HL-60 (cell line): ENCODE measurements at regions not wholly inside any gene's neighbourhood (a gene's known extent, or its start where the extent isn't known, plus 50 kb on each side); places are given as distances from the start of the nearest gene placed in this dataset.

Source experiments
- DNase-seq, 2 experiments: peaks; one replicate each; pipeline ENCODE4 v3.0.0-alpha.2; 2010 to 2020; ENCODE audit warnings: low read depth in 1 of 2, low spot score in 1 of 2
- H3K27ac ChIP-seq: fragments of 250-450 bp; sonication (Bioruptor Pico); replicated peaks from 2 replicates; pipeline ENCODE4 v1.5.1; 2020; ENCODE audit warnings: mild to moderate bottlenecking, moderate library complexity
- H3K27me3 ChIP-seq: fragments of 250-450 bp; sonication (Bioruptor Pico); 2 replicates; pipeline ENCODE4 v1.5.1; 2021; ENCODE audit warnings: mild to moderate bottlenecking, moderate library complexity; ENCODE audit not compliant: insufficient read depth, poor library complexity, severe bottlenecking
- H3K4me3 ChIP-seq: replicated peaks from 2 replicates; pipeline ENCODE4 v1.5.1; 2011; ENCODE audit warnings: mild to moderate bottlenecking, control low read depth, low read length; ENCODE audit not compliant: insufficient read depth
- GABPA ChIP-seq: IDR thresholded peaks from 2 replicates; pipeline ENCODE4 v1.6.1; 2012; ENCODE audit warnings: low read depth
- POLR2AphosphoS5 ChIP-seq: IDR thresholded peaks from 2 replicates; pipeline ENCODE4 v1.6.1; 2012; ENCODE audit warnings: low read depth
- SPI1 ChIP-seq: IDR thresholded peaks from 2 replicates; pipeline ENCODE4 v1.6.1; 2012; ENCODE audit warnings: low read depth, mild to moderate bottlenecking, borderline replicate concordance
- TF ChIP-seq, protein P1 (sequence below): IDR thresholded peaks from 2 replicates; pipeline ENCODE4 v1.6.1; 2012; ENCODE audit warnings: low read depth; ENCODE audit not compliant: insufficient replicate concordance
- TF ChIP-seq, protein P2 (sequence below): IDR thresholded peaks from one replicate; pipeline ENCODE4 v1.5.1; 2011; ENCODE audit warnings: low read length, control low read depth, inconsistent platforms; ENCODE audit not compliant: insufficient read depth

DNA sequence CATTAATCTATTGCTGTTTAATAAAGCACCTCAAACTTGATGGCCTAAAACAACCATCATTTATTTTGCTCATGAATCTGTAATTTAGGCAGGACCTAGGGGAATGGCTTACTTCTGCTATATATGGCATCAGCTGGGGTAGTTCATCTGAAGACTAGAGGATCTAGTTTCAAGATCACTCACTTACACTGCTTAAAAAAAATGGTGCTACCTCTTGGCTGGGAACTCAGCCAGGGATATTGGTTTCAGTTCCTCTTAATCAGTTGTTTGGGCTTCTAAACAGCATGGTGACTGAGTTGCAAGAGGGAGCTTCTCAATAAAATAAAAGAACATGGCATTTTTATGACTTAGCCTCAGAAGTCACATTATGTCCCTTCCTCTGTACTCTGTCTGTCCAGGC, 142.0 kb downstream of the FAM114A2 start:
- H3K4me3 ChIP-seq, result no peak overlapping the region
- TF ChIP-seq SPI1 (no peak; the same call in 1 of the 2 replicates), GABPA (no peak), POLR2AphosphoS5 (no peak)
- TF ChIP-seq, protein P1, sequence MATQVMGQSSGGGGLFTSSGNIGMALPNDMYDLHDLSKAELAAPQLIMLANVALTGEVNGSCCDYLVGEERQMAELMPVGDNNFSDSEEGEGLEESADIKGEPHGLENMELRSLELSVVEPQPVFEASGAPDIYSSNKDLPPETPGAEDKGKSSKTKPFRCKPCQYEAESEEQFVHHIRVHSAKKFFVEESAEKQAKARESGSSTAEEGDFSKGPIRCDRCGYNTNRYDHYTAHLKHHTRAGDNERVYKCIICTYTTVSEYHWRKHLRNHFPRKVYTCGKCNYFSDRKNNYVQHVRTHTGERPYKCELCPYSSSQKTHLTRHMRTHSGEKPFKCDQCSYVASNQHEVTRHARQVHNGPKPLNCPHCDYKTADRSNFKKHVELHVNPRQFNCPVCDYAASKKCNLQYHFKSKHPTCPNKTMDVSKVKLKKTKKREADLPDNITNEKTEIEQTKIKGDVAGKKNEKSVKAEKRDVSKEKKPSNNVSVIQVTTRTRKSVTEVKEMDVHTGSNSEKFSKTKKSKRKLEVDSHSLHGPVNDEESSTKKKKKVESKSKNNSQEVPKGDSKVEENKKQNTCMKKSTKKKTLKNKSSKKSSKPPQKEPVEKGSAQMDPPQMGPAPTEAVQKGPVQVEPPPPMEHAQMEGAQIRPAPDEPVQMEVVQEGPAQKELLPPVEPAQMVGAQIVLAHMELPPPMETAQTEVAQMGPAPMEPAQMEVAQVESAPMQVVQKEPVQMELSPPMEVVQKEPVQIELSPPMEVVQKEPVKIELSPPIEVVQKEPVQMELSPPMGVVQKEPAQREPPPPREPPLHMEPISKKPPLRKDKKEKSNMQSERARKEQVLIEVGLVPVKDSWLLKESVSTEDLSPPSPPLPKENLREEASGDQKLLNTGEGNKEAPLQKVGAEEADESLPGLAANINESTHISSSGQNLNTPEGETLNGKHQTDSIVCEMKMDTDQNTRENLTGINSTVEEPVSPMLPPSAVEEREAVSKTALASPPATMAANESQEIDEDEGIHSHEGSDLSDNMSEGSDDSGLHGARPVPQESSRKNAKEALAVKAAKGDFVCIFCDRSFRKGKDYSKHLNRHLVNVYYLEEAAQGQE, result no peak
- TF ChIP-seq, protein P2, sequence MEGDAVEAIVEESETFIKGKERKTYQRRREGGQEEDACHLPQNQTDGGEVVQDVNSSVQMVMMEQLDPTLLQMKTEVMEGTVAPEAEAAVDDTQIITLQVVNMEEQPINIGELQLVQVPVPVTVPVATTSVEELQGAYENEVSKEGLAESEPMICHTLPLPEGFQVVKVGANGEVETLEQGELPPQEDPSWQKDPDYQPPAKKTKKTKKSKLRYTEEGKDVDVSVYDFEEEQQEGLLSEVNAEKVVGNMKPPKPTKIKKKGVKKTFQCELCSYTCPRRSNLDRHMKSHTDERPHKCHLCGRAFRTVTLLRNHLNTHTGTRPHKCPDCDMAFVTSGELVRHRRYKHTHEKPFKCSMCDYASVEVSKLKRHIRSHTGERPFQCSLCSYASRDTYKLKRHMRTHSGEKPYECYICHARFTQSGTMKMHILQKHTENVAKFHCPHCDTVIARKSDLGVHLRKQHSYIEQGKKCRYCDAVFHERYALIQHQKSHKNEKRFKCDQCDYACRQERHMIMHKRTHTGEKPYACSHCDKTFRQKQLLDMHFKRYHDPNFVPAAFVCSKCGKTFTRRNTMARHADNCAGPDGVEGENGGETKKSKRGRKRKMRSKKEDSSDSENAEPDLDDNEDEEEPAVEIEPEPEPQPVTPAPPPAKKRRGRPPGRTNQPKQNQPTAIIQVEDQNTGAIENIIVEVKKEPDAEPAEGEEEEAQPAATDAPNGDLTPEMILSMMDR, result no peak
- H3K27me3 ChIP-seq, result peaks cover 2% of the 10 kb centered on the region
- DNase-seq, result peak in 1 of 2 experiments; percentile 4
- no peak overlapping the region for H3K27ac ChIP-seq

DNA sequence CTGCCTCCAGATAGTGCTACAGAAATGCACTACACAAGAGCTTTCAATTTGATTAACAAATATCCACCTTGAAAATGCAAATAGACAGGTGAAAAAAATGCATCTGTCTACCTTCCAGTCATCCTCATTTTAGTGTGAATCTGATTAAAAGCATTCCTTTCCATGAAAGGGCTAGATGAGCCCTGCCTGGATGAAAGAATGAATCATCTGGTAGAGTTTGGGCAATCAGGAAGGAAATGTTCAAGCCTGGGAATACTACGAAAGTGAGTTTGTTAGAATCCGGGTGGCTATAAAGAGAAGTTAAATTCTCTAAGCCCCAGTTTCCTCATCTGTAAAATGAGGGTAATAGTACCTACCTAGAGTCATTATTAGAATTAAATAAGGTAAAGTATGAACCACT, 142.6 kb downstream of the FAM114A2 start:
- no peak for DNase-seq
- Histone ChIP-seq H3K27me3 (peaks cover 2% of the 10 kb centered on the region), H3K27ac (no peak overlapping the region), H3K4me3 (no peak overlapping the region)
- TF ChIP-seq POLR2AphosphoS5, result no peak
- TF ChIP-seq, protein P1, result no peak
- TF ChIP-seq, protein P2, result no peak
- TF ChIP-seq GABPA, result no peak
- no peak for TF ChIP-seq SPI1

DNA sequence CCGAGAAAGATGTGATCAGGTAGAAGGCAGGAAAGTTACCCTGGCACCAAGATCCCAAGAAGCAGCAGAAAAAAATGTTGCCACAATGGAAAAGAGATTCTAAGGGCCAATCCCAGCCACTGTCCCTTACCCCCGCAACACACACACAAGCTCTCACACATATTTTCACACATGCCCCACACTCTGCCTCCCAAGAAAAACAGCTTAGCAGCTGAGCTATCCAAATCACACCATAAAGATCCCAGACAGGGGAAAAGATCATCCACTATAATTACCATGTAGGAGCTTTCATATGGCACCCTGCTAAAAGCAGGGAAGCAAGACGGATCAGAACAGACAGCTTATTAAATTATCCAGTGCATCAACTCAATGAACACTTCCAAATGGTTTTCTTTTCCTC, 143.4 kb downstream of the FAM114A2 start:
- DNase-seq, result no peak
- Histone ChIP-seq H3K27ac (no peak overlapping the region), H3K4me3 (no peak overlapping the region), H3K27me3 (peaks cover 2% of the 10 kb centered on the region)
- TF ChIP-seq, protein P2, result no peak
- TF ChIP-seq GABPA (no peak), SPI1 (no peak)

DNA sequence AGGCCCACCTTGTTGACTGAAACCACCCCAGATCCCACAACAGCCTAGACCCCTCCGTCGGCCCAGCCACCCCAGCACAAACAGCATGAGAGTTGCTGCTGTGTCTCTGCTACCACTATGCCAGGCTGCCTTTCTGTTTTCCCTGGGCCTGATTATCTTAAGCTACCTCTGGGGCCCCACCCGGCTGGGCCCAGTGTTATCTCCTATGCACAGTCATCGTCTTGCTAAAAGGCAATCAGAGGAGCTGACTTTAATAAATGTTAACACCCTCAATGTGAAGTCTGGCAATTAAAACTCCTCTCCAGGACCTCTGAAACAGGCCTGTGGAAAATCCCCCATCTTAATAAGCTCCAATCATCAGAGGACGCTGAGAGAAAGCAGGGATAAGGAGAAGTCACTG, 144.9 kb downstream of the FAM114A2 start:
- Histone ChIP-seq H3K27ac (no peak overlapping the region), H3K27me3 (no peaks in the 10 kb centered on the region), H3K4me3 (no peak overlapping the region)
- TF ChIP-seq POLR2AphosphoS5 (no peak), SPI1 (no peak)
- no peak for DNase-seq
